SW 1271 (cell line): ENCODE measurements at regions not wholly inside any gene's neighbourhood (a gene's known extent, or its start where the extent isn't known, plus 50 kb on each side); places are given as distances from the start of the nearest gene placed in this dataset.
"Not testable (repeated sequence)": the region's sequence is repeated elsewhere in the genome, so short reads cannot be mapped to it uniquely, and the experiment has no call there.

ENCODE experiments used
- DNase-seq, 2 experiments: peaks; one replicate each; lab custom pipeline; 2025; lab: John Stamatoyannopoulos, UW

DNA sequence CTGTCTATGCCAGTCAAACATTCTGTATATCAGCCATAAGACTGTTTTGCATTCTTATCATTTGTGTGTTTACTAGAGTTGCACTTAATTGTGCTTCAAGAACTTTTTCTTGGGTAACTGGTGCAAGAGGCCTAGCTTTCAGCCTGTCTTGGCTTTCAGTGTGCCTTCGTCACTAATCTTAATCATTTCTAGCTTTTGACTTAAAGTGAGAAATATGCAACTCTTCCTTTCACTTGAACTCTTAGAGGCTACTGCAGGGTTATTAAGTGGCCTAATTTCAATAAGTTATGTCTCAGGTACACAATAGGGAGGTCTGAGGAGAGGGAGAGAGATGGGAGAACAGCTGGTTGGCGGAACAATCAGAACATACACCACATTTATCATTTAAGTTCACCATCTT lies 62.1 kb upstream of the FAN1 start:
- DNase-seq = not testable (repeated sequence)

DNA sequence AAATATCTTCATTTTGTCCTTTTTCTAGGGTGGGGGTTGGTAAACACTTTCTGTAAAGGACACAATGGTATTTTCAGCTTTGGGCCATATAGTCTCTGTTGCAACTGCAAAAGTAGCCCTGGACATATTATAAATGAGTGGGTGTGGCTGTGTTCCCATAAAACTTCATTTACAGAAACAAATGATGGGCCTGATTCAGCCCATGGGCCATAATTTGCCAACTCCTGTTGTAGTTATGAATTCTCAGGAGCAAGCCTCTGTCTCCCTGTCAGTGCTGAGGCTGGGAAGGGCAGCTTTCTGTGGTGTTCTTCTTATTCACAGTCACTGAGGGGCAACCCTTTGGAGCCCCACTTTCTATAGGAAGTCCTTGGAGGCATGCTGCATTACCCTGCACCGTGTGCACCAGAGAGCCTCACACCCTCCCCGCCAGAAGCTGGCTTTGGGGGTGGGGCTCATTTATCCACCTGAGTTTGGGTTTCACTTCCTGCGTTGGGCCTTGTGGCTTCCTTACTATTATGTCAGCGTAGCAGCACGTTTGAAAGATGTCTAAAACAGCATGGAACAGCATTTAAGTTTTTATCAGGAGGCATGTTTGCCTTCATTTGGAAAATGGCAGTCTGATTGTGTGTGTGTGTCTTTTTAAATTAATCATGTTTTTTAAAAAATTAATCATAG lies 60.8 kb upstream of the FAN1 start:
- DNase-seq = not testable (repeated sequence)

DNA sequence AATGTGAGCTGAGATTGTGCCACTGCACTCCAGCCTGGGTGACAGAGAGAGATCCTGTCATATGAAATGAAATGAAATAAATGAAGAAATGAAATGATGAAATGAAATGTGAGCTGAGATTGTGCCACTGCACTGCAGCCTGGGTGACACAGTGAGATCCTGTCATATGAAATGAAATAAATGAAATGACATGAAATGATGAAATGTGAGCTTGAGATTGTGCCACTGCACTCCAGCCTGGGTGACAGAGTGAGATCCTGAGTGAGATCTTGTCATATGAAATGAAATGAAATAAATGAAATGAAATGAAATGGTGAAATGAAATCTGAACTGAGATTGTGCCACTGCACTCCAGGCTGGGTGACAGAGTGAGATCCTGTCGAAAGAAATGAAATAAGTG lies 58.2 kb upstream of the FAN1 start:
- not testable (repeated sequence) for DNase-seq
